Peyer's patch (tissue), 4 donors: ENCODE measurements at regions not wholly inside any gene's neighbourhood (a gene's known extent, or its start where the extent isn't known, plus 50 kb on each side); places are given as distances from the start of the nearest gene placed in this dataset.

Source experiments
- DNase-seq, 3 donors: peaks; one replicate each; pipeline ENCODE4 v3.0.0-alpha.2; 2017 to 2019
- H3K27ac ChIP-seq, 4 donors: fragments of 200-600 bp; sonication (generic); one replicate each; pipeline ENCODE4 v1.5.1; 2016 to 2019
- H3K27me3 ChIP-seq, 2 donors: fragments of 200-600 bp; sonication (generic); one replicate each; pipeline ENCODE4 v1.5.1; 2019
- H3K36me3 ChIP-seq, 3 donors: fragments of 200-600 bp; sonication (generic); one replicate each; pipeline ENCODE4 v1.5.1; 2016 to 2019
- H3K4me1 ChIP-seq, 4 donors: fragments of 200-600 bp; sonication (generic); one replicate each; pipeline ENCODE4 v1.5.1; 2016 to 2019
- H3K4me3 ChIP-seq, 4 donors: fragments of 200-600 bp; sonication (generic); 1 replicate in 3 of 4; 2 replicates in 1 of 4; pipeline ENCODE4 v1.5.1; 2016 to 2019; ENCODE audit warnings: mild to moderate bottlenecking in 1 of 4
- H3K9me3 ChIP-seq, 4 donors: fragments of 200-600 bp; sonication (generic); one replicate each; pipeline ENCODE4 v1.5.1; 2016 to 2019; ENCODE audit warnings: mild to moderate bottlenecking in 1 of 4
- POLR2A ChIP-seq, 2 donors: fragments of 450-650 bp; IDR thresholded peaks; one replicate each; pipeline ENCODE4 v1.5.1; 2017; ENCODE audit warnings: antibody characterized with exemption in 2 of 2, mild to moderate bottlenecking in 2 of 2, moderate library complexity in 2 of 2
- TF ChIP-seq, protein P1 (sequence below), 6 experiments: fragments of 450-650 bp in 4 of 6; fragments of 200-600 bp in 2 of 6; sonication (generic) in 1 of 6; IDR thresholded peaks; one replicate each; pipeline ENCODE4 v1.5.1; 2017 to 2019; ENCODE audit warnings: antibody characterized with exemption in 6 of 6, mild to moderate bottlenecking in 3 of 6, moderate library complexity in 1 of 6

DNA sequence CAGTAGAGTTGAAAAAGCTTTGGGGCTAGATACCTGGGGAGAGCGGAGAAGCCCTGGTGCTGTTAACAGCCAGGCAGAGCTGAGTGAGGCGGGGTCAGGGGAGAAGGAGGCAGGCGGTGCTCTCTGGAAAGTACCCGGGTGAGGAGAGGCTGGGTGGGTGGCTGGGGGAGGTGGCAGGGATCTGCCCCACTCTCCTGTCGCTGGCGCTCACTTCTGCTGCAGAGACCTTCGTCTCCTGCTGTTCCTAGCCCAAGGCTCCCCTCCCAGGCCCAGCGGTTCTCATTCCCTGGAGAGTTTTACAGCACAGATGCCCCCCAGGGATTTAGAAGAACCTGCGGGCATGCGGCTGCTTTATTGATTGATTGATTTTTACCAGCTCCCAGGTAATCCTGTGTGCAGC lies 302.8 kb downstream of the IRF8 start:
- TF ChIP-seq POLR2A (IDR thresholded peaks at IDR 0.05) = no peak
- TF ChIP-seq, protein P1, sequence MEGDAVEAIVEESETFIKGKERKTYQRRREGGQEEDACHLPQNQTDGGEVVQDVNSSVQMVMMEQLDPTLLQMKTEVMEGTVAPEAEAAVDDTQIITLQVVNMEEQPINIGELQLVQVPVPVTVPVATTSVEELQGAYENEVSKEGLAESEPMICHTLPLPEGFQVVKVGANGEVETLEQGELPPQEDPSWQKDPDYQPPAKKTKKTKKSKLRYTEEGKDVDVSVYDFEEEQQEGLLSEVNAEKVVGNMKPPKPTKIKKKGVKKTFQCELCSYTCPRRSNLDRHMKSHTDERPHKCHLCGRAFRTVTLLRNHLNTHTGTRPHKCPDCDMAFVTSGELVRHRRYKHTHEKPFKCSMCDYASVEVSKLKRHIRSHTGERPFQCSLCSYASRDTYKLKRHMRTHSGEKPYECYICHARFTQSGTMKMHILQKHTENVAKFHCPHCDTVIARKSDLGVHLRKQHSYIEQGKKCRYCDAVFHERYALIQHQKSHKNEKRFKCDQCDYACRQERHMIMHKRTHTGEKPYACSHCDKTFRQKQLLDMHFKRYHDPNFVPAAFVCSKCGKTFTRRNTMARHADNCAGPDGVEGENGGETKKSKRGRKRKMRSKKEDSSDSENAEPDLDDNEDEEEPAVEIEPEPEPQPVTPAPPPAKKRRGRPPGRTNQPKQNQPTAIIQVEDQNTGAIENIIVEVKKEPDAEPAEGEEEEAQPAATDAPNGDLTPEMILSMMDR (IDR thresholded peaks at IDR 0.05) = no peak
- H3K27me3 ChIP-seq = no peaks in the 10 kb centered on the region
- H3K4me3 ChIP-seq = no peak overlapping the region

DNA sequence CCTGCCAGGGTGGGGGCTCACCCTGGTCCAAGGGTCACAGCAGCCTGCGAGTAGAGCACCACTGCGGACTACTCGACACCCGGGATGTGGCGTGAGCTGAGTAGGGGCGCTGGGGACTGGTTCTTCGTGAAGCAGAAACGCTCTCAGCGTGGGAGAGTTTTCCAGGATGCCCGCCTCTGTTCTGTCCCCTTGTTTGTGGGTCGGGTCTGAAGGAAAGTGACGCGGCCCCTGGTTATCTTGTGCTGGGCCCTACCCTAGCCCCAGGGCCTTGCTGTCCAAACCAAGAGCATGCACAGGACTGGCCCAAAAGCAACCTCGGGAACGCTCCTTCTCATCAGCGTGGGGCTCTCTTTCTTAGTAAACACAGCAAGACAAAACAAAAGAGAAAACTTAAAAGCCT lies 303.3 kb downstream of the IRF8 start:
- Histone ChIP-seq H3K36me3 (no peaks in the 10 kb centered on the region), H3K27me3 (no peaks in the 10 kb centered on the region), H3K4me3 (no peak overlapping the region), H3K27ac (peak overlapping the region in 3 of 4 donors; percentile 65 to 93 (median 87)), H3K4me1 (peaks cover 0 to 6% (median 0%) of the 10 kb centered on the region in 4 donors), H3K9me3 (no peaks in the 10 kb centered on the region)
- no peak for TF ChIP-seq POLR2A (IDR thresholded peaks at IDR 0.05)
- no peak for DNase-seq

More for the DNA sequence above, 302.8 kb downstream of the IRF8 start:
- Histone ChIP-seq H3K4me1 (peaks cover 0 to 6% (median 0%) of the 10 kb centered on the region in 4 donors), H3K9me3 (no peaks in the 10 kb centered on the region), H3K36me3 (no peaks in the 10 kb centered on the region), H3K27ac (peak overlapping the region; percentile 65 to 93 (median 78))
- DNase-seq = no peak

DNA sequence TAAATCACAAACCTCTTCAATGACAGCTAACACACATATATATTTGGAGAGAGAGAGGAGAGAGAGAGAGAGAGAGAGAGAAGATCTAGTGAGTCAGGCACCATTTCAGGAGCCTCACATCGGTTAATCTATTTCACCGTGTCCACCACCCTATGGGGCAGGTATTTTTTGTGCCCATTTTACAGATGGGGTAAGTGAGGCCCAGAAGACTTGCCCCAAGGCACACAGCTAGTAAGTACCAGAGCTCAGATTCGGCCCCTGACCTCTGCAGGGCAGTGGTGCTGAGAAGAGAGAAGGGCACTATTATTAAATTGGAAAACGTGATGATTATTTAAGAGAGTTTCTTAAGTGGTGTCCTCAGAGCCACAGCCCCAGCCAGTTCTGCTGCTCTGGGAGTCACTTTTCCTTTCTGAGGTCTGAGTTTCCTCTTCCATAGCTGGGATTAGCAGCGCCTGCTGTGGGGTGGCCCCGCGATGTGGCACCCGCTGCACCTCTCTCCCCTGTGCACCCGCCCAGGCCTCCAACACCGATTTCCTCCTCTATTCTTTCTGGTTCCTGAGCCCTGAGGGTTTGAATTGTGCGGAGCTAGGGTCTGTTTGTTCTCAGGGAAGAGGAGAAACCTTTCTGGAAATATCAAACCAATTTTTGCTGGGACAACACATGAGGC lies 303.9 kb downstream of the IRF8 start:
- no peaks in the 10 kb centered on the region for H3K9me3 ChIP-seq
- peaks cover 0 to 6% (median 0%) of the 10 kb centered on the region in 4 donors for H3K4me1 ChIP-seq
- H3K36me3 ChIP-seq = no peaks in the 10 kb centered on the region
- TF ChIP-seq, protein P1 (IDR thresholded peaks at IDR 0.05) = no peak
- no peak for TF ChIP-seq POLR2A (IDR thresholded peaks at IDR 0.05)
- DNase-seq = no peak
- H3K27me3 ChIP-seq = no peaks in the 10 kb centered on the region
- peak overlapping the region in 2 of 4 donors; percentile 87 to 93 for H3K27ac ChIP-seq
- no peak overlapping the region for H3K4me3 ChIP-seq

DNA sequence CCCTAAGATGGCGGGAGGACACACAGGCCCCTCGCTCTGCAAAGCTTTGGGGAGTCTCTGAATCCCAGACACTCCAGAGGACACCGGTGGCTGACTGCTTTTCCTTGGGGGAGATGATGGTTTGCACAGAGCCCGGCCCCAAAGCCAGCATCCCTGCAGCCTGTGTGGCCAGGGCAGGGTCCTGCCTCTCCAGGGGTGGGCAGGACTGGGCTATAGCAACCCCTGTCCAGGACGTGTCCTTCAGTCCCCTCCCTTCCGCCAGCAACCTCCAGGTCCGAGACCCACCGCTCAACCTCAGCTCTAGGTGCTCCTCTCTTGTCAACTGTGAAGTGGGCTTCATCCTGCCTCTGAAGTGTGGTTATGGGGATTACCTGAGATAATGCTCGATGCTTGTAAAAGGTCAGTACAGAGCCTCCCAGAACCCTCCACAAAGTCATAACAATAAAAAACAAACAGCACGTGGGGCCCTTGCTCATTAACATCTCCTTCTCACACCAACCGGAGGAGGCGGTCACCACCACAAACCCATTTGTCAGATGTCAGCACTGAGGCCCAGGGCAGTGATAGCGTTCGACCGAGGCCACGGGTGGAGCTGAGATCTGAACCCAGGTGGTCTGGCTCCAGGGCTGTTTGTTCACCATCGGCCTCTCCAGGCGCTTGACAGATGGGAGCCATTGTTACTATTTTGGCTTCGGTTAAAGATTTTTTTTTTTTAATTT lies 304.8 kb downstream of the IRF8 start:
- no peaks in the 10 kb centered on the region for H3K9me3 ChIP-seq
- H3K36me3 ChIP-seq = no peaks in the 10 kb centered on the region
- no peak for DNase-seq
- peaks cover 0 to 6% (median 0%) of the 10 kb centered on the region in 4 donors for H3K4me1 ChIP-seq
- H3K27me3 ChIP-seq = no peaks in the 10 kb centered on the region
- TF ChIP-seq, protein P1 (IDR thresholded peaks at IDR 0.05) = no peak
- TF ChIP-seq POLR2A (IDR thresholded peaks at IDR 0.05) = no peak
- no peak overlapping the region for H3K4me3 ChIP-seq
- no peak overlapping the region for H3K27ac ChIP-seq

DNA sequence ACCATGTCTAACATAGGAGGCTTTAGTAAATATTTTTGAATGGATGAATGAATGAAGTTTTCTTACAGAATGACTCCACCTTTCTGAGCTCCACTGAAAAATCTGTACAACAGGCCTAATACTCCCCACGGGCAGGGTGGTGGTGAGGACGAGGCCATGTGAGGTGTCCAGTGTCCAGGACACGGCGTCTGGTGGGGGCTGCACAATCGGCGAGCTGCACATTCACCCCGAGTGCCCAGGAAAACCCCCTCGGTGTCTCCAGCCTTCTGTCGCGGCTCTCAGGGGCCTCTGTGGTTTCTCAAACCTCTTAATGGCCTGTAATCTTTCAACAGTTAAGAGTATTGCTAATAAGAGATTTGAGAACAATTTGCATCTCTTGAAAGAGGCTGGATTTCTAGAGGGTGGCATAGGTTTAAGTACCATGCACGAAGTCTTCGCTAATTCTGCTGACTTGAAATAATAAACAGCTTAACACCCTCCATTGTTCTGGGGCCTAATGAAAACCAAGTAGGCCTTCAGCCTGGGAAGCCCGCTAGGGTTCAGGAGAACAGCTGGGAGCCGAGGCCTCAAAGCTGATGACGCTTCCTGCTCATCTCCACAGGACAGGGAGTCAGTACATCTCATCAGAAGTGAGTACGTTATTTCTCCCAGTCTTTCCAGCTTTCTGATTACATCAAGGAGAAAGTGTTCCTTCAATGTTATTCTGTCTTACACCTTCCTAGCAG lies 304.6 kb upstream of the FOXF1 start:
- no peak for DNase-seq
- H3K4me3 ChIP-seq = no peak overlapping the region
- peaks cover 0 to 6% (median 0%) of the 10 kb centered on the region in 4 donors for H3K4me1 ChIP-seq
- no peaks in the 10 kb centered on the region for H3K9me3 ChIP-seq
- H3K36me3 ChIP-seq = no peaks in the 10 kb centered on the region
- H3K27me3 ChIP-seq = no peaks in the 10 kb centered on the region
- H3K27ac ChIP-seq = peak overlapping the region in 1 of 4 donors; percentile 13
- no peak for TF ChIP-seq POLR2A (IDR thresholded peaks at IDR 0.05)

DNA sequence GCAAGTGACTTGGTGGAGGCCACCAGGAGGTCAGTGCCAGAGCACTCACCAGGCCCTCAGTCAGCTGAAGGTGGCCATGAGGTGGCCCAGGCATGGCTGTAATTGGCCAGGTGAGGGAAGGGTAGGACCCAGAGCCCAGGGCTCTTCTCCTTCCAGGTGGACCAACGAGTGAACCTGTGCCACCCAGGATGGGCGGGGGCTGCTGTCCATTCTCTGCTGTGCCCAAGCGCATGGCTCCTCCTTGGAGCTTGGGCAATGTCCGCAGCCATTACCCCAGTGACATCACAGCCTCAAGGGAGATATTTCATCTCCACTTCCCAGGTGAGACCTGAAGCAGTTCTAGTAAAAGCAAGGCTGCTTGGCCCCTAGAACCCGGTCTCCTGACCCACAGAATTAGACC lies 303.0 kb upstream of the FOXF1 start:
- TF ChIP-seq, protein P1 (IDR thresholded peaks at IDR 0.05) = no peak
- no peak for TF ChIP-seq POLR2A (IDR thresholded peaks at IDR 0.05)
- Histone ChIP-seq H3K27ac (no peak overlapping the region), H3K4me3 (no peak overlapping the region), H3K27me3 (no peaks in the 10 kb centered on the region), H3K4me1 (no peaks in the 10 kb centered on the region), H3K36me3 (no peaks in the 10 kb centered on the region), H3K9me3 (no peaks in the 10 kb centered on the region)
- no peak for DNase-seq
